ENCODE measurements at regions not wholly inside any gene's neighbourhood (a gene's known extent, or its start where the extent isn't known, plus 50 kb on each side); places are given as distances from the start of the nearest gene placed in this dataset.

DNA sequence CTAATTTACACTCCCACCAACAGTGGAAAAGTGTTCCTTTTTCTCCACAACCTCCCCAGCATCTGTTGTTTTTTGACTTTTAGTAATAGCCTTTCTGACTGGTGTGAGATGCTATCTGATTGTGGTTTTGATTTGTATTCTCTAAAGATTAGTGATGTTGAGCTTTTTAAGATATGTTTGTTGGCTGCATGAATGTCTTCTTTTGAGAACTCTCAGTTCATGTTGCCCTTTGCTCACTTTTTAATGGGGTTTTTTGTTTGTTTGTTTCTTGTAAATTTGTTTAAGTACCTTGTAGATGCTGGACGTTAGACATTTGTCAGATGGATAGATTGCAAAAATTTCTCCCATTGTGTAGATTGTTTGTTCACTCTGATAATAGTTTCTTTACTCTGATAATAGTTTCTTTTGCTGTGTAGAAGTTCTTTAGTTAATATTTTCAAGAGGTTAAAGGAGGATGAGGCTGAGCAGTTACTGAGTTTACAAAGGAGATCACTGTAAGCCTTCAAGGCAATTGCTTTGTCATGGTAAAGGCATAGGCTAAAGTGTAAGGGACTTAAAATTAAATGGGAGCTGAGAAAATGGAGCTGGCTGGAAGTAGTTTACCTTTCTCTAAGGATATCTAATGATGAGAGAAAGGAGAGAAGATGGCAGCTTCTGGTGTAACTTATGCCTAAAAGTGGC, 323.4 kb downstream of the PCDH7 start:
- POLR2A ChIA-PET = no interaction called here
- TF ChIP-seq, protein P1, sequence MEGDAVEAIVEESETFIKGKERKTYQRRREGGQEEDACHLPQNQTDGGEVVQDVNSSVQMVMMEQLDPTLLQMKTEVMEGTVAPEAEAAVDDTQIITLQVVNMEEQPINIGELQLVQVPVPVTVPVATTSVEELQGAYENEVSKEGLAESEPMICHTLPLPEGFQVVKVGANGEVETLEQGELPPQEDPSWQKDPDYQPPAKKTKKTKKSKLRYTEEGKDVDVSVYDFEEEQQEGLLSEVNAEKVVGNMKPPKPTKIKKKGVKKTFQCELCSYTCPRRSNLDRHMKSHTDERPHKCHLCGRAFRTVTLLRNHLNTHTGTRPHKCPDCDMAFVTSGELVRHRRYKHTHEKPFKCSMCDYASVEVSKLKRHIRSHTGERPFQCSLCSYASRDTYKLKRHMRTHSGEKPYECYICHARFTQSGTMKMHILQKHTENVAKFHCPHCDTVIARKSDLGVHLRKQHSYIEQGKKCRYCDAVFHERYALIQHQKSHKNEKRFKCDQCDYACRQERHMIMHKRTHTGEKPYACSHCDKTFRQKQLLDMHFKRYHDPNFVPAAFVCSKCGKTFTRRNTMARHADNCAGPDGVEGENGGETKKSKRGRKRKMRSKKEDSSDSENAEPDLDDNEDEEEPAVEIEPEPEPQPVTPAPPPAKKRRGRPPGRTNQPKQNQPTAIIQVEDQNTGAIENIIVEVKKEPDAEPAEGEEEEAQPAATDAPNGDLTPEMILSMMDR (IDR thresholded peaks at IDR 0.05; ENCODE audit: insufficient read depth, low read length, missing control alignments) = no peak
- CTCF ChIA-PET = no interaction called here

GRCh38 chr4:31045151-31045550, 325.0 kb downstream of the PCDH7 start:
- no peak for DNase-seq (ENCODE audit: low read depth, low spot score)
- CTCF ChIA-PET = no interaction called here

More for the DNA sequence above, 323.4 kb downstream of the PCDH7 start:
- DNase-seq (ENCODE audit: low read depth, low spot score) = no peak
- no peak overlapping the region for H3K4me3 ChIP-seq (ENCODE audit: low read depth, low read length)

DNA sequence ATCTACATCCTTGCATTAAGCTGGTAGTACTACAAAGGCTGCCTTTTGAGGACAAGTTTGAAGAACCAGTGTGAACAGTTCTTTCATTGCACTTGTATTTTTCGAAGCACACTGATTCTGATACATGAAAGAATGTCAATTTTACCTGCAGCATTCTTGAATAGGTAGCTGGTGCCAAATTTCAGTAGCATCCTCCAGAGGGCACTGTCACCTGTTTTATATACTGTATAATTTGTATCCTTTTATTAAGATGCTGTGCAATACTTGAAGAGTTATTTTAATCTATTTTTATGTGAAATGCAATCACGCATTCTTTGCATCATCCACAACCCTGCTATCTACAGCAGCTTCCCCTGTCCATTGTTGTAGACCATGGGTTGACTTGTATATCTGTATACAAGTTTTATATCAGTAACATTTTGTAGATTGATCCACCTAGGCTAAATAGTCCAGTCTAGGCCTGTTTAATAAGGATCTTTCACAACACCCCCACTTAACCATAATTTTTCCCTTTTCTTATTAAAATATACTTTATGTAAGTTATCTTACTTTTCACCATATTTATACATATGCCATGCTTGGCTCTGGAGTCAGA, 325.7 kb downstream of the PCDH7 start:
- ChIA-PET POLR2A (no interaction called here), CTCF (no interaction called here)
- no peak overlapping the region for H3K4me3 ChIP-seq (ENCODE audit: low read depth, low read length)
- TF ChIP-seq, protein P1 (IDR thresholded peaks at IDR 0.05; ENCODE audit: insufficient read depth, low read length, missing control alignments) = no peak
- DNase-seq (ENCODE audit: low read depth, low spot score) = no peak

More at GRCh38 chr4:31045151-31045550, 325.0 kb downstream of the PCDH7 start:
- TF ChIP-seq, protein P1 (IDR thresholded peaks at IDR 0.05; ENCODE audit: insufficient read depth, low read length, missing control alignments) = no peak
- H3K4me3 ChIP-seq (ENCODE audit: low read depth, low read length) = no peak overlapping the region
- POLR2A ChIA-PET = no interaction called here

- CTCF ChIA-PET = no interaction called here
Observed at GRCh38 chr4:31051151-31051550, 331.0 kb downstream of the PCDH7 start.

DNA sequence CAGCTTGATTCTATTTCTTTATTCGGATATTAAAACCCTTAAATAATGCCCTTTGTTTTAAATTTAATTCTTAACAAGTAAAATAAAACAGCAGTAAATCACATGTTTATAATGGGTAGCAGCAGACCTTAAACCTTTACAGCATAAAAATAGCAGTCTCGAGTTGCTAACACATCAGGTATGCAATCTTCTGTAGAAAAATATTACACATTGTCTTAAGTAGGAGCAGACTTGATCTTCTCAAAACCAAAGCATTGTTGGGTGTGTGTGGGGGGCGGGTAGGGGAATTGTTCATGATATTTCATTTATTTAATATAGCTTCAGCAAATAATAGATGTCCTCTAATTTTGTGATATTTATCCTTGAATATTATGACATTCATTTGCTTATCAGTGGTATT, 331.4 kb downstream of the PCDH7 start:
- POLR2A ChIA-PET = no interaction called here
- no peak for DNase-seq (ENCODE audit: low read depth, low spot score)
- CTCF ChIA-PET = no interaction called here
- TF ChIP-seq, protein P1 (IDR thresholded peaks at IDR 0.05; ENCODE audit: insufficient read depth, low read length, missing control alignments) = no peak
- no peak overlapping the region for H3K4me3 ChIP-seq (ENCODE audit: low read depth, low read length)

More at GRCh38 chr4:31051151-31051550, 331.0 kb downstream of the PCDH7 start:
- TF ChIP-seq, protein P1 (IDR thresholded peaks at IDR 0.05; ENCODE audit: insufficient read depth, low read length, missing control alignments) = no peak
- no peak for DNase-seq (ENCODE audit: low read depth, low spot score)
- POLR2A ChIA-PET = no interaction called here
- no peak overlapping the region for H3K4me3 ChIP-seq (ENCODE audit: low read depth, low read length)

DNA sequence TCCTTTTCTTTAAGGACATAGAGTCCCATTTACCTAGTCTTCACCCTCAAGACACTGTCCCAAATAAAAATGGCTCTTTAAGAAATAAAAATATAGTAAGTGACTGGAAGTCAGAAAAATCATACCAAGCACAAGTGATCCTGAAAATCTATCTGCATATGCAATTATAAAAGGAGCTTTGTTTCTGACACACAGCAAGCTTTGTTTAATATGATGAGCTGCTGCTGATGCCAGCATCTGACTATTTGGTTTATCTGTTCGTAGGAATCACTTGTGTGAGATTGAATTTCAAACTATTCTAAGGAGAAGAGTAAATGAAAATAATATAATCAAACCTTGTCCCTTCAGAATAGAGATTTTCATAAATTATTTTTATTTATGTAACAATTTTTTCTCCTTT, 332.4 kb downstream of the PCDH7 start:
- TF ChIP-seq, protein P1 (IDR thresholded peaks at IDR 0.05; ENCODE audit: insufficient read depth, low read length, missing control alignments) = no peak
- POLR2A ChIA-PET = no interaction called here

More for the DNA sequence above, 332.4 kb downstream of the PCDH7 start:
- no peak overlapping the region for H3K4me3 ChIP-seq (ENCODE audit: low read depth, low read length)
- CTCF ChIA-PET = no interaction called here
- no peak for DNase-seq (ENCODE audit: low read depth, low spot score)
